MM.1S (cell line): ENCODE measurements at regions not wholly inside any gene's neighbourhood (a gene's known extent, or its start where the extent isn't known, plus 50 kb on each side); places are given as distances from the start of the nearest gene placed in this dataset.

ENCODE experiments used
- DNase-seq: peaks from one replicate; pipeline ENCODE4 v3.0.0-alpha.2; 2015
- H2AFZ ChIP-seq: fragments of 300-600 bp; sonication (generic); 2 replicates; pipeline ENCODE4 v1.6.0; 2016; ENCODE audit warnings: antibody characterized with exemption, low read length
- H3F3A ChIP-seq: fragments of 300-600 bp; sonication (generic); 2 replicates; pipeline ENCODE4 v1.6.1; 2016; ENCODE audit warnings: mild to moderate bottlenecking, antibody characterized with exemption, low read length, moderate library complexity, mixed read lengths; ENCODE audit not compliant: insufficient read depth
- H3K27ac ChIP-seq: fragments of 300-600 bp; sonication (generic); 2 replicates; pipeline ENCODE4 v1.5.1; 2016; ENCODE audit warnings: mild to moderate bottlenecking, low read length
- H3K27me3 ChIP-seq: fragments of 300-600 bp; sonication (generic); replicated peaks from 2 replicates; pipeline ENCODE4 v1.6.0; 2016; ENCODE audit warnings: low read length; ENCODE audit not compliant: insufficient read depth
- H3K36me3 ChIP-seq: fragments of 300-600 bp; sonication (generic); replicated peaks from 2 replicates; pipeline ENCODE4 v1.6.1; 2016; ENCODE audit warnings: mild to moderate bottlenecking, low read length, mixed read lengths; ENCODE audit not compliant: insufficient read depth
- H3K4me1 ChIP-seq: fragments of 300-600 bp; sonication (generic); 2 replicates; pipeline ENCODE4 v1.6.1; 2016; ENCODE audit warnings: low read length, mixed read lengths
- H3K4me2 ChIP-seq: fragments of 300-600 bp; sonication (generic); 2 replicates; pipeline ENCODE4 v1.6.0; 2016; ENCODE audit warnings: low read depth, low read length
- H3K4me3 ChIP-seq: fragments of 300-600 bp; sonication (generic); 2 replicates; pipeline ENCODE4 v1.5.1; 2016; ENCODE audit warnings: low read length, mixed read lengths
- H3K79me2 ChIP-seq: fragments of 300-600 bp; sonication (generic); 2 replicates; pipeline ENCODE4 v1.6.1; 2016; ENCODE audit warnings: mixed run types, low read length, mixed read lengths
- H3K9ac ChIP-seq: fragments of 300-600 bp; sonication (generic); 2 replicates; pipeline ENCODE4 v1.6.1; 2016; ENCODE audit warnings: low read length, mixed read lengths
- H3K9me2 ChIP-seq: fragments of 300-600 bp; sonication (generic); replicated peaks from 2 replicates; pipeline ENCODE4 v1.6.1; 2016; ENCODE audit warnings: mild to moderate bottlenecking, low read length, mixed read lengths; ENCODE audit not compliant: insufficient read depth
- H3K9me3 ChIP-seq: fragments of 300-600 bp; sonication (generic); replicated peaks from 2 replicates; pipeline ENCODE4 v1.6.1; 2016; ENCODE audit warnings: mild to moderate bottlenecking, low read length, mixed read lengths; ENCODE audit not compliant: insufficient read depth
- H4K20me1 ChIP-seq: fragments of 300-600 bp; sonication (generic); 2 replicates; pipeline ENCODE4 v1.6.1; 2016; ENCODE audit warnings: mild to moderate bottlenecking, low read length, moderate library complexity, mixed read lengths; ENCODE audit not compliant: insufficient read depth
- EZH2 ChIP-seq: fragments of 300-600 bp; sonication (generic); optimal IDR thresholded peaks from 2 replicates; pipeline ENCODE3; 2017; ENCODE audit warnings: low read depth, mild to moderate bottlenecking, antibody characterized with exemption, low read length, mixed read lengths
- EZH2phosphoT487 ChIP-seq: fragments of 300-600 bp; sonication (generic); IDR thresholded peaks from 2 replicates; pipeline ENCODE4 v1.6.1; 2018; ENCODE audit warnings: antibody characterized with exemption, low read length
- TF ChIP-seq, protein P1 (sequence below): fragments of 300-600 bp; sonication (generic); IDR thresholded peaks from 2 replicates; pipeline ENCODE4 v1.5.1; 2016; ENCODE audit warnings: antibody characterized with exemption, low read length, mixed read lengths

DNA sequence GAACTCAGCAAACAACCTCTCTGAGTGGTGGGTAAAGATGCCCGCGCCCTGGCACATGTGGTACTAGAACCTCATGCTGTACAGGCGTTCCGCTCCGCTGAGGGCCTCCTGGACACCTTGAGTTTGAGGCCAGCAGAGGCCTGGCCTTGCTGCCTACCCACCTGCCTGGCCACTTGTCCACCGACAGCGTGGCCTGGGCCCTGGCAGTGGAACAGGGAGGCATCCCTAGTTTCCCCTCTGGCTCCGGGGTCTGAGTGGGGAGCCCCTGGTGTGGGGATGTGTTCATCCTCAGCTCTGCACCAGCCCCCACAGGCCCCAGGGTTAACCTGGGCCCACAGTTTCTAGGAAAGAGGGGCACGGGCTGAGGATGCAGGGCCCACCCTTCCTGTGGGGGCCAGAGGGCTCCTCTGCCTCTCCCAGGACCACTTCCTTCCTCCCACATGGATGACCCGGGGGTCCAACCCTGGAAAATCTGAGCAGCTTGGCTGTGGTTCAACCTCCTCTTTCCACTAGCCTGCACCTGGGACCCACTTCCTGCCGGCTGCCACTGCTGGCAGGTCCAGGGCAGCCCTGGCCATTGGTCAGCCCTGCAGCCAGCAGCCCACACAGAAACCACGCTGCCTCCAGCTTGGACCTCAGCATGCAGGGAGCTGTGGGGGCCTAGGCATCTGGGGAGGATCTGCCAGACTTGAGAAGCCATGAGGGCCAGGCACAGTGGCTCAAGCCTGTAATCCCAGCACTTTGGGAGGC lies 53.3 kb upstream of the COL18A1 start:
- peaks cover 100% of the 10 kb centered on the region for H3K27me3 ChIP-seq
- H3K4me1 ChIP-seq: no peaks in the 10 kb centered on the region
- H3K4me2 ChIP-seq: no peak overlapping the region
- H3K79me2 ChIP-seq: no peaks in the 10 kb centered on the region
- TF ChIP-seq EZH2phosphoT487: no peak
- TF ChIP-seq, protein P1, sequence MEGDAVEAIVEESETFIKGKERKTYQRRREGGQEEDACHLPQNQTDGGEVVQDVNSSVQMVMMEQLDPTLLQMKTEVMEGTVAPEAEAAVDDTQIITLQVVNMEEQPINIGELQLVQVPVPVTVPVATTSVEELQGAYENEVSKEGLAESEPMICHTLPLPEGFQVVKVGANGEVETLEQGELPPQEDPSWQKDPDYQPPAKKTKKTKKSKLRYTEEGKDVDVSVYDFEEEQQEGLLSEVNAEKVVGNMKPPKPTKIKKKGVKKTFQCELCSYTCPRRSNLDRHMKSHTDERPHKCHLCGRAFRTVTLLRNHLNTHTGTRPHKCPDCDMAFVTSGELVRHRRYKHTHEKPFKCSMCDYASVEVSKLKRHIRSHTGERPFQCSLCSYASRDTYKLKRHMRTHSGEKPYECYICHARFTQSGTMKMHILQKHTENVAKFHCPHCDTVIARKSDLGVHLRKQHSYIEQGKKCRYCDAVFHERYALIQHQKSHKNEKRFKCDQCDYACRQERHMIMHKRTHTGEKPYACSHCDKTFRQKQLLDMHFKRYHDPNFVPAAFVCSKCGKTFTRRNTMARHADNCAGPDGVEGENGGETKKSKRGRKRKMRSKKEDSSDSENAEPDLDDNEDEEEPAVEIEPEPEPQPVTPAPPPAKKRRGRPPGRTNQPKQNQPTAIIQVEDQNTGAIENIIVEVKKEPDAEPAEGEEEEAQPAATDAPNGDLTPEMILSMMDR: no peak
- no peak for TF ChIP-seq EZH2
- H3F3A ChIP-seq: no peaks in the 10 kb centered on the region
- H3K27ac ChIP-seq: no peak overlapping the region
- H3K9me2 ChIP-seq: no peaks in the 10 kb centered on the region
- no peak overlapping the region for H2AFZ ChIP-seq
- DNase-seq: no peak
- no peaks in the 10 kb centered on the region for H3K9me3 ChIP-seq
- no peaks in the 10 kb centered on the region for H4K20me1 ChIP-seq
- H3K4me3 ChIP-seq: no peak overlapping the region
- no peak overlapping the region for H3K9ac ChIP-seq
- H3K36me3 ChIP-seq: no peaks in the 10 kb centered on the region

DNA sequence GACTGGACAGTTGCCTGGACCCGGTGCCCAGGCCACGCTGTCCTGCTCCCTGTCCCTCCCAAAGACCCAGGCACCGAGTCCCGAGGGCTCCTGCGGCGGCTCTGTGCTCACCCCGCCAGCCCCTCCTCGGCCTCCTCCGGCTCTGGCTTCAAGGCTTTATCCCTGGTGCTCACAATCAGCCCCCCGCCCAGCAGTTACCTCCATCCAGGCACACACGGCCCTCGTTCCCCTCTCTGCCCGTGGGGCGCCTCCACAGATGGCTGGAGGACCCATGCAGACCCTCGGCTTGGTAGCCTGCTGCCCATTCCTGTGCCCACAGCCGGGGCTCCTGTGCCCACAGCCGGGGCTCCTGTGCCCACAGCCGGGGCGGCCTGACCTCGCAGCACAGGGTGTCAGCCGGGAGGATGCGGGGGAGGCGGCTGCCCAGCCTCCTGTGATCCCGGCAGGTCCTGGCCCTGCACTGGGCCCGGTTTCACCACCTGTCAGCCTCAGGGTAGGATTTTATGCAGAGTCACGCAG lies 52.3 kb upstream of the COL18A1 start:
- no peak for DNase-seq
- Histone ChIP-seq H3K4me2 (no peak overlapping the region), H3K4me1 (no peaks in the 10 kb centered on the region), H3K27ac (no peak overlapping the region), H3K27me3 (peaks cover 100% of the 10 kb centered on the region), H3F3A (no peaks in the 10 kb centered on the region), H3K36me3 (no peaks in the 10 kb centered on the region), H3K9me2 (no peaks in the 10 kb centered on the region), H2AFZ (no peak overlapping the region), H3K9ac (no peak overlapping the region), H3K4me3 (no peak overlapping the region), H4K20me1 (no peaks in the 10 kb centered on the region), H3K79me2 (no peaks in the 10 kb centered on the region), H3K9me3 (no peaks in the 10 kb centered on the region)
- TF ChIP-seq, protein P1: no peak
- TF ChIP-seq EZH2phosphoT487: no peak

DNA sequence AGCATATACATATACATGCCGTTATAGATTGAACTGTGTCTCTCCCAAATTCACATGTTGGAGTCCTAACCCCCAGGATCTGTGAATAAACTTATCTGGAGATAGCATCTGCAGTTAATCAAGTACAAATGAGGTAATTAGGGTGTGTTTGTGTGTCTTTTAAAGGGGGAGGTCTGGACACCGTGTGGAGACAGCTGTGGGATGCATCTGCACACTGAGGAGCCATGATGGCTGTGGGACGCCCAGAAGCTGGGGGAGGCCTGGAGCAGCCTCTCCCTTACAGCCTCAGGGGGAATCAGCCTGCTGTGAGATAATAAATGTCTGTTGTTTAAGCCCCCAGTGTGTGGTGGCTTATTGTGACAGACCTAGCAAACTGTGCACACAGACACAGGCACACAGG lies 51.8 kb upstream of the COL18A1 start:
- H2AFZ ChIP-seq: no peak overlapping the region
- no peaks in the 10 kb centered on the region for H3K79me2 ChIP-seq
- H4K20me1 ChIP-seq: no peaks in the 10 kb centered on the region
- H3K4me2 ChIP-seq: no peak overlapping the region
- peaks cover 100% of the 10 kb centered on the region for H3K27me3 ChIP-seq
- no peaks in the 10 kb centered on the region for H3K36me3 ChIP-seq
- no peak overlapping the region for H3K27ac ChIP-seq
- H3K9ac ChIP-seq: no peak overlapping the region
- H3K9me2 ChIP-seq: no peaks in the 10 kb centered on the region
- H3K4me3 ChIP-seq: no peak overlapping the region
- TF ChIP-seq, protein P1: no peak
- TF ChIP-seq EZH2phosphoT487: no peak
- no peak for TF ChIP-seq EZH2
- H3K4me1 ChIP-seq: no peaks in the 10 kb centered on the region
- H3F3A ChIP-seq: no peaks in the 10 kb centered on the region
- no peak for DNase-seq
- no peaks in the 10 kb centered on the region for H3K9me3 ChIP-seq
